ENCODE measurements at regions not wholly inside any gene's neighbourhood (a gene's known extent, or its start where the extent isn't known, plus 50 kb on each side); places are given as distances from the start of the nearest gene placed in this dataset.

DNA sequence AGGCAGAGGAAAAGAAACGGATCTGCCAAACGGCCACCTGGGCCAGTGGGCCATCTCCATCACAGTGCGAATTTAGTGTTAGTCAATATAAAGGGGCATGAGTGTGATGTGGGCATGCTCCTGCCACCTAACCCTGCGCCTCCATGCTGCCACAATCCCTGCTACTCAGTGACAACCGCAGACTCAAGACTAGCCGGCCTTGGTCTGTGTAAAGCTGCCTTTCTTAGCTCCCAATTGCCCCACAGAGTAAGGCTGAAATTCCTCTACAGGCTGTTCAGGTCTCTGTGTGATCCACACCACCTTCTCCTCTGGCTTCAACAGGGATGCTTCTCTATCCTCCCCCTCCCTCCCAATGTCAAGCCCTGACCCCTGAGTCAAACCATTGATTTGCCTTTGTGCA, 269.7 kb downstream of the XXYLT1 start:
- no peak for TF ChIP-seq POLR2A (IDR thresholded peaks at IDR 0.05)
- TF ChIP-seq, protein P1, sequence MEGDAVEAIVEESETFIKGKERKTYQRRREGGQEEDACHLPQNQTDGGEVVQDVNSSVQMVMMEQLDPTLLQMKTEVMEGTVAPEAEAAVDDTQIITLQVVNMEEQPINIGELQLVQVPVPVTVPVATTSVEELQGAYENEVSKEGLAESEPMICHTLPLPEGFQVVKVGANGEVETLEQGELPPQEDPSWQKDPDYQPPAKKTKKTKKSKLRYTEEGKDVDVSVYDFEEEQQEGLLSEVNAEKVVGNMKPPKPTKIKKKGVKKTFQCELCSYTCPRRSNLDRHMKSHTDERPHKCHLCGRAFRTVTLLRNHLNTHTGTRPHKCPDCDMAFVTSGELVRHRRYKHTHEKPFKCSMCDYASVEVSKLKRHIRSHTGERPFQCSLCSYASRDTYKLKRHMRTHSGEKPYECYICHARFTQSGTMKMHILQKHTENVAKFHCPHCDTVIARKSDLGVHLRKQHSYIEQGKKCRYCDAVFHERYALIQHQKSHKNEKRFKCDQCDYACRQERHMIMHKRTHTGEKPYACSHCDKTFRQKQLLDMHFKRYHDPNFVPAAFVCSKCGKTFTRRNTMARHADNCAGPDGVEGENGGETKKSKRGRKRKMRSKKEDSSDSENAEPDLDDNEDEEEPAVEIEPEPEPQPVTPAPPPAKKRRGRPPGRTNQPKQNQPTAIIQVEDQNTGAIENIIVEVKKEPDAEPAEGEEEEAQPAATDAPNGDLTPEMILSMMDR (IDR thresholded peaks at IDR 0.05) = no peak
- Histone ChIP-seq H3K36me3 (no peaks in the 10 kb centered on the region), H3K4me3 (replicated peaks in 1 of 3) (no peak overlapping the region), H3K27ac (no peak overlapping the region), H3K27me3 (no peaks in the 10 kb centered on the region), H3K4me1 (peaks cover 13 to 22% of the 10 kb centered on the region in 2 donors), H3K9me3 (no peaks in the 10 kb centered on the region)
- intact Hi-C loops (cut with DNase I) = loop anchor here (10.0 kb wide), 2 partner anchors 104 to 254 kb away; no protein-coding TSS in a partner anchor
- no peak for DNase-seq
- 92 to 93% methylated on average over 6 of the region's 6 CpGs for WGBS, 2 donors

DNA sequence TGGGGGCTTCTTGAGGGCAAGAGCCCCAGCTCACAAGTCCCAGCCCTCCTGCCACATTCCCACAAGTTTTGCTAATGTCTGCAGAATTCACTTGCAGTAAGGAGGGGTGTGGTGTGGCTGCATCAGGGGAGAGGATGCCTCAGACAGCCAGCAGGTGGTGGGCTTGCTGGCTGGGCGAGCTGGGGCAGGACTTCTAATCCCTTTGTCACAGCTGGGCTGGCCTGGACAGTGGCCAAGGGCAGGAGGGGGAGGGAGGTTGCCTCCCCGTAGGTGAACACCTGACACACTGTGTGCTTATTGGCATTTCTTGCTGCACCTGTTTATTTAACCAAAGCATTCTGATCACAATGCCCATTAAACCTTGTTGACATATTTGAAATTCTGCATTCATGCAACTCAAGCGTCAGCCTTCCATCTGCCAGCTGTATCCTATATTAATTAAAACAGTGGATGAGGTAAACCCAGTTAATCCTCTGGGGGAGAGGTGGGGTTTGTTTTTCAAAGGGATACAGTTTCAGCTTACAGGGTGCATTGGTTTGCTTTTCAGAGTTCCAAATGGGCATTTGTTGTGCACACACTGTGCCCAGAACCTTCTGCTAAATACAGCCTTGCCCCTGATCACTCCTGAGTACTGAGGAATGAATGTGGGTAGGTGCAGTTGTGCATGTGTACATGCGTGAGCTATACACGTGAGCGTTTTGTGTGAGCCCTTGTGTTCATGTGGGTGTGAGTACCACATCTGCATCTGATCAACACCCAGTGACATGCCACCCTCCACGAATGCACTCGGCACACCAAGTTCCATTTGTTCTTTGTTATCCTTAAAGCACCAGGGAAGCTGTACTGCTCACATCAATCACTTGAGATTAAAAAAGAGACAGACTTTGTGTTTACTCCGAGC, 268.7 kb downstream of the XXYLT1 start:
- 40 to 52% methylated on average over 9 of the region's 9 CpGs for WGBS, 2 donors
- H3K27ac ChIP-seq = peak overlapping the region in 2 of 3 donors; percentile 2 to 14
- DNase-seq = peak; percentile 86 to 93

DNA sequence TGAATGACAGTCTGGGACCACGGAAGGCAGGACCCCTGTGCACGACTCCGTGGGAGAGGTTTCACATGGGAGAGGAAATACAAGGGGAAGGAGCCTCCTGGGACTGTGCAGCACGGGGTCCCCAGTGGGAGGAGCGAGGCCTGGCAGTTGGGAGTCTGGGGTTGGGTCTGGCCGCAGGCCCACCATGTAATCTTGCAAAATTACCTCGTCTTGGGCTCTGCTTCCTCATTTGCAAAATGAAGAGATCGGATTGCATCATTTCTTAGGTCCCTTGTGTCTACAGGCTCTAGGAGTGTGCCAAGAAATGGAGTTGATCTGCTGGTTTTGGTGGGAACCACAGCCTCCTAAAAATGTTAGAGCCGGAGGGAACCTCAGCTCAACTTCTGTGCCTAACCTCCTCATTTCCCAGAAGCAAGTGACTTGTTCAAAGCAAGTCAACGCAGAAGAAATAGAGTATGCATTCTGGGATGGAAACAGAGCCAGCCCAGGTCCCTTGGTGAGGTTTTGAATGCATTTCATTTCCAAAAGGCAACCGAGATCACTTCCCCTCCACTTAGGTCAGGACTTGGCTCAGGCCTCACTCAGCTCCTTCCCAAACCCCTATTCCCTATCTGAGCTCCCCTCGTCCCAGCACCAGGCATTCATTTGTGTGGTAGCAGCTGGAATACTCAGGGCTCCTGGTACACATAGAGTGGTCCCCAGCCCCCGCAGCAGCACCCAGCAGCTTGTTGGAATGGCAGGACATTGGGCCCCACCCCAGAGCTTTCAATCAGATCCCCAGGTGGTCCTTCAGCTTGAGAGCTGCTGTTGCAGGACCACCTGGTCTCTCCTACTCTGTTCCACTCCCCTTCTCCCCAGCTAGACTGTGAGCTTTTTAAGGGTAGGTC, 267.7 kb downstream of the XXYLT1 start:
- peak in 1 of 2 donors; percentile 20 for DNase-seq
- intact Hi-C loops (cut with DNase I) = loop anchor here (10.0 kb wide), 2 partner anchors 102 to 252 kb away; no protein-coding TSS in a partner anchor
- 67 to 70% methylated on average over 12 to 13 of the region's 13 CpGs for WGBS, 2 donors
- no peak for TF ChIP-seq POLR2A (IDR thresholded peaks at IDR 0.05)
- TF ChIP-seq, protein P1 (IDR thresholded peaks at IDR 0.05) = no peak
- H3K4me3 ChIP-seq (replicated peaks in 1 of 3) = no peak overlapping the region
- no peaks in the 10 kb centered on the region for H3K27me3 ChIP-seq
- H3K36me3 ChIP-seq = no peaks in the 10 kb centered on the region
- no peaks in the 10 kb centered on the region for H3K9me3 ChIP-seq
- H3K27ac ChIP-seq = peak overlapping the region in 1 of 3 donors; percentile 14
- H3K4me1 ChIP-seq = peaks cover 28 to 40% of the 10 kb centered on the region in 2 donors

More for the DNA sequence above, 268.7 kb downstream of the XXYLT1 start:
- H3K27me3 ChIP-seq = no peaks in the 10 kb centered on the region
- TF ChIP-seq POLR2A (IDR thresholded peaks at IDR 0.05) = no peak
- TF ChIP-seq, protein P1 (IDR thresholded peaks at IDR 0.05) = peak; percentile 46 to 79 (median 70)
- H3K36me3 ChIP-seq = no peaks in the 10 kb centered on the region
- H3K9me3 ChIP-seq = no peaks in the 10 kb centered on the region
- no peak overlapping the region for H3K4me3 ChIP-seq (replicated peaks in 1 of 3)
- H3K4me1 ChIP-seq = peaks cover 22 to 31% of the 10 kb centered on the region in 2 donors
- intact Hi-C loops (cut with DNase I) = loop anchor here (10.0 kb wide), 2 partner anchors 103 to 253 kb away; no protein-coding TSS in a partner anchor

DNA sequence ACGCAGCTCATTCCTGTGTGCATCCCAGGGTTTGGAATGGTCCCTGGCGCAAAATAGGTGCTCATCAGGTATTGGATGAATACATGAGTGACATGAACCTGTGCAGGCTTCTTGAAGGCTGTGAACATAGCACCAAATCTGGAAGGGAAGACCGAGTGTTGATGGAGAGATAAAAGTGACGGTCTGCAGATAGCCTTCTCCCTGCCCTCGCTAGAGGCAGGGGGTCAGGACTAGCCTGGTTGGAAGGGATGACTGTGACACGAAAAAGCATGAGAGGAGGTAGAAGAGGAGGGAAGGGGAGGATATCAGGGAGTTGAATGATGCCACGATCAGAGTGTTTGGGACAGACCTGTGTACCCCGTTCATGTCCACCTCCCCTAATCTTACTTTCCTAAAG, 267.1 kb downstream of the XXYLT1 start:
- Histone ChIP-seq H3K4me3 (replicated peaks in 1 of 3) (no peak overlapping the region), H3K9me3 (no peaks in the 10 kb centered on the region), H3K36me3 (no peaks in the 10 kb centered on the region), H3K27me3 (no peaks in the 10 kb centered on the region), H3K4me1 (peaks cover 28 to 40% of the 10 kb centered on the region in 2 donors), H3K27ac (no peak overlapping the region)
- no peak for TF ChIP-seq POLR2A (IDR thresholded peaks at IDR 0.05)
- TF ChIP-seq, protein P1 (IDR thresholded peaks at IDR 0.05) = no peak
- intact Hi-C loops (cut with DNase I) = loop anchor here (10.0 kb wide), 2 partner anchors 101 to 251 kb away; no protein-coding TSS in a partner anchor
- DNase-seq = no peak
- 95 to 96% methylated on average over 8 of the region's 8 CpGs for WGBS, 2 donors

Data from thyroid gland (tissue), 4 donors.